ENCODE measurements at regions not wholly inside any gene's neighbourhood (a gene's known extent, or its start where the extent isn't known, plus 50 kb on each side); places are given as distances from the start of the nearest gene placed in this dataset.

GRCh38 chr5:33303579-33304095, 137.1 kb upstream of the TARS1 start:
- DNase-seq, result no peak

GRCh38 chr5:33304601-33305000, 136.2 kb upstream of the TARS1 start:
- DNase-seq, result no peak

GRCh38 chr5:33305572-33305971, 135.2 kb upstream of the TARS1 start:
- no peak for DNase-seq

GRCh38 chr5:33306758-33307157, 134.0 kb upstream of the TARS1 start:
- no peak for DNase-seq

- no peak for DNase-seq
Observed at GRCh38 chr5:33308586-33308985, 132.2 kb upstream of the TARS1 start.

GRCh38 chr5:33309068-33309467, 131.7 kb upstream of the TARS1 start:
- peak; percentile 37 for DNase-seq

- no peak for DNase-seq
Observed at GRCh38 chr5:33309536-33310345, 131.0 kb upstream of the TARS1 start.

- no peak for DNase-seq
Observed at GRCh38 chr5:33310451-33310850, 130.3 kb upstream of the TARS1 start.

GRCh38 chr5:33311893-33312292, 128.9 kb upstream of the TARS1 start:
- DNase-seq, result no peak

GRCh38 chr5:33312571-33313549, 127.9 kb upstream of the TARS1 start:
- DNase-seq, result no peak

GRCh38 chr5:33315189-33315588, 125.6 kb upstream of the TARS1 start:
- DNase-seq, result no peak

- DNase-seq, result no peak
Observed at GRCh38 chr5:33316773-33317172, 124.0 kb upstream of the TARS1 start.

- DNase-seq, result no peak
Observed at GRCh38 chr5:33317271-33317670, 123.5 kb upstream of the TARS1 start.

- no peak for DNase-seq
Observed at GRCh38 chr5:33319151-33319550, 121.6 kb upstream of the TARS1 start.

- no peak for DNase-seq
Observed at GRCh38 chr5:33319841-33320240, 120.9 kb upstream of the TARS1 start.

GRCh38 chr5:33321026-33321425, 119.7 kb upstream of the TARS1 start:
- no peak for DNase-seq

GRCh38 chr5:33322632-33323031, 118.1 kb upstream of the TARS1 start:
- no peak for DNase-seq

GRCh38 chr5:33324667-33325307, 116.0 kb upstream of the TARS1 start:
- no peak for DNase-seq

- DNase-seq, result peak; percentile 41
Observed at GRCh38 chr5:33328818-33329217, 111.9 kb upstream of the TARS1 start.

GRCh38 chr5:33329891-33330290, 110.9 kb upstream of the TARS1 start:
- no peak for DNase-seq

GRCh38 chr5:33330426-33330825, 110.3 kb upstream of the TARS1 start:
- DNase-seq, result peak; percentile 51

- no peak for DNase-seq
Observed at GRCh38 chr5:33330992-33331391, 109.8 kb upstream of the TARS1 start.

- no peak for DNase-seq
Observed at GRCh38 chr5:33332804-33333203, 108.0 kb upstream of the TARS1 start.

Data from femur (tissue), 1 donor.